C4-2B (cell line): ENCODE measurements at regions not wholly inside any gene's neighbourhood (a gene's known extent, or its start where the extent isn't known, plus 50 kb on each side); places are given as distances from the start of the nearest gene placed in this dataset.

Source experiments
- H3K27ac ChIP-seq: fragments of 450-650 bp; 2 replicates; pipeline ENCODE4 v1.5.1; 2017
- CTCF ChIP-seq: fragments of 450-650 bp; conservative IDR thresholded peaks from 2 replicates; pipeline ENCODE4 v1.5.1; 2017; ENCODE audit warnings: mild to moderate bottlenecking
- ZFX ChIP-seq: fragments of 450-650 bp; IDR thresholded peaks from 2 replicates; pipeline ENCODE4 v1.6.1; 2017

GRCh38 chr5:7039074-7039473 is 325.8 kb downstream of the TENT4A start:
- no peak overlapping the region for H3K27ac ChIP-seq
- TF ChIP-seq ZFX (no peak), CTCF (no peak)

- H3K27ac ChIP-seq: no peak overlapping the region
- TF ChIP-seq ZFX (no peak), CTCF (no peak)
Observed at GRCh38 chr5:7040111-7040510, 326.9 kb downstream of the TENT4A start.

- TF ChIP-seq ZFX (no peak), CTCF (no peak)
- no peak overlapping the region for H3K27ac ChIP-seq
Observed at GRCh38 chr5:7043797-7044196, 330.6 kb downstream of the TENT4A start.

- TF ChIP-seq ZFX: no peak
- TF ChIP-seq CTCF: no peak
- H3K27ac ChIP-seq: no peak overlapping the region
Observed at GRCh38 chr5:7047511-7048261, 334.5 kb downstream of the TENT4A start.

- no peak overlapping the region for H3K27ac ChIP-seq
- TF ChIP-seq ZFX (no peak), CTCF (no peak)
Observed at GRCh38 chr5:7050986-7051385, 337.8 kb downstream of the TENT4A start.

- H3K27ac ChIP-seq: no peak overlapping the region
- TF ChIP-seq CTCF: no peak
- no peak for TF ChIP-seq ZFX
Observed at GRCh38 chr5:7053125-7053524, 339.9 kb downstream of the TENT4A start.

GRCh38 chr5:7053528-7054209 is 340.4 kb downstream of the TENT4A start:
- no peak for TF ChIP-seq CTCF
- no peak for TF ChIP-seq ZFX
- no peak overlapping the region for H3K27ac ChIP-seq
